ENCODE measurements at regions not wholly inside any gene's neighbourhood (a gene's known extent, or its start where the extent isn't known, plus 50 kb on each side); places are given as distances from the start of the nearest gene placed in this dataset.

GRCh38 chr6:21713481-21713880 lies 119.9 kb downstream of the SOX4 start:
- no peaks in the 10 kb centered on the region for H3K27me3 ChIP-seq
- no peak for DNase-seq (ENCODE audit: low spot score in 2 of 2)
- no peaks in the 10 kb centered on the region for H3K36me3 ChIP-seq
- no peaks in the 10 kb centered on the region for H3K9me3 ChIP-seq
- H3K4me3 ChIP-seq, result no peak overlapping the region
- no peaks in the 10 kb centered on the region for H3K4me1 ChIP-seq
- 92% methylated on average over 2 of the region's 2 CpGs for WGBS
- H3K27ac ChIP-seq, result no peak overlapping the region
- TF ChIP-seq CTCF (IDR thresholded peaks at IDR 0.05), result no peak
- no peak for TF ChIP-seq POLR2A (IDR thresholded peaks at IDR 0.05)
- no peak for TF ChIP-seq POLR2AphosphoS5 (IDR thresholded peaks at IDR 0.05)
- no peak for TF ChIP-seq EP300 (IDR thresholded peaks at IDR 0.05)

- H3K4me1 ChIP-seq, result no peaks in the 10 kb centered on the region
- no peak for TF ChIP-seq POLR2AphosphoS5 (IDR thresholded peaks at IDR 0.05)
- TF ChIP-seq EP300 (IDR thresholded peaks at IDR 0.05), result no peak
- no peak for TF ChIP-seq POLR2A (IDR thresholded peaks at IDR 0.05)
- TF ChIP-seq CTCF (IDR thresholded peaks at IDR 0.05), result no peak
- H3K27me3 ChIP-seq, result no peaks in the 10 kb centered on the region
- H3K27ac ChIP-seq, result no peak overlapping the region
- H3K36me3 ChIP-seq, result no peaks in the 10 kb centered on the region
- no peak for DNase-seq (ENCODE audit: low spot score in 2 of 2)
- H3K9me3 ChIP-seq, result no peaks in the 10 kb centered on the region
- 74% methylated on average over 5 of the region's 5 CpGs for WGBS
- H3K4me3 ChIP-seq, result no peak overlapping the region
These were observed 121.6 kb downstream of the SOX4 start for GRCh38 chr6:21715180-21715579.

- H3K27ac ChIP-seq, result no peak overlapping the region
- H3K4me1 ChIP-seq, result no peaks in the 10 kb centered on the region
- no peak for TF ChIP-seq CTCF (IDR thresholded peaks at IDR 0.05)
- TF ChIP-seq EP300 (IDR thresholded peaks at IDR 0.05), result no peak
- no peak for TF ChIP-seq POLR2AphosphoS5 (IDR thresholded peaks at IDR 0.05)
- no peak for TF ChIP-seq POLR2A (IDR thresholded peaks at IDR 0.05)
- H3K27me3 ChIP-seq, result no peaks in the 10 kb centered on the region
- no peak overlapping the region for H3K4me3 ChIP-seq
- DNase-seq (ENCODE audit: low spot score in 2 of 2), result no peak
- H3K36me3 ChIP-seq, result no peaks in the 10 kb centered on the region
- no peaks in the 10 kb centered on the region for H3K9me3 ChIP-seq
- 52% methylated on average over 12 of the region's 12 CpGs for WGBS
These were observed 129.0 kb downstream of the SOX4 start for GRCh38 chr6:21722510-21722909.

- no peak overlapping the region for H3K27ac ChIP-seq
- H3K27me3 ChIP-seq, result no peaks in the 10 kb centered on the region
- 73% methylated on average over 7 of the region's 7 CpGs for whole genome bisulfite sequencing
- H3K9me3 ChIP-seq, result no peaks in the 10 kb centered on the region
- TF ChIP-seq POLR2A (IDR thresholded peaks at IDR 0.05), result no peak
- no peak for TF ChIP-seq CTCF (IDR thresholded peaks at IDR 0.05)
- TF ChIP-seq POLR2AphosphoS5 (IDR thresholded peaks at IDR 0.05), result no peak
- no peak for TF ChIP-seq EP300 (IDR thresholded peaks at IDR 0.05)
- H3K4me1 ChIP-seq, result no peaks in the 10 kb centered on the region
- no peaks in the 10 kb centered on the region for H3K36me3 ChIP-seq
- no peak overlapping the region for H3K4me3 ChIP-seq
- no peak for DNase-seq (ENCODE audit: low spot score in 2 of 2)
These were observed 133.1 kb downstream of the SOX4 start for GRCh38 chr6:21726676-21727075.

- H3K27ac ChIP-seq, result no peak overlapping the region
- TF ChIP-seq POLR2AphosphoS5 (IDR thresholded peaks at IDR 0.05), result no peak
- TF ChIP-seq EP300 (IDR thresholded peaks at IDR 0.05), result no peak
- TF ChIP-seq CTCF (IDR thresholded peaks at IDR 0.05), result no peak
- no peak for TF ChIP-seq POLR2A (IDR thresholded peaks at IDR 0.05)
- no peaks in the 10 kb centered on the region for H3K36me3 ChIP-seq
- DNase-seq (ENCODE audit: low spot score in 2 of 2), result no peak
- no peaks in the 10 kb centered on the region for H3K4me1 ChIP-seq
- no peak overlapping the region for H3K4me3 ChIP-seq
- no peaks in the 10 kb centered on the region for H3K9me3 ChIP-seq
- H3K27me3 ChIP-seq, result no peaks in the 10 kb centered on the region
- 99% methylated on average over 7 of the region's 7 CpGs for WGBS
These were observed 134.6 kb downstream of the SOX4 start for GRCh38 chr6:21728141-21728540.

All from suprapubic skin (tissue), 4 donors.